ENCODE measurements at regions not wholly inside any gene's neighbourhood (a gene's known extent, or its start where the extent isn't known, plus 50 kb on each side); places are given as distances from the start of the nearest gene placed in this dataset.
"Not testable (repeated sequence)": the region's sequence is repeated elsewhere in the genome, so short reads cannot be mapped to it uniquely, and the experiment has no call there.

DNA sequence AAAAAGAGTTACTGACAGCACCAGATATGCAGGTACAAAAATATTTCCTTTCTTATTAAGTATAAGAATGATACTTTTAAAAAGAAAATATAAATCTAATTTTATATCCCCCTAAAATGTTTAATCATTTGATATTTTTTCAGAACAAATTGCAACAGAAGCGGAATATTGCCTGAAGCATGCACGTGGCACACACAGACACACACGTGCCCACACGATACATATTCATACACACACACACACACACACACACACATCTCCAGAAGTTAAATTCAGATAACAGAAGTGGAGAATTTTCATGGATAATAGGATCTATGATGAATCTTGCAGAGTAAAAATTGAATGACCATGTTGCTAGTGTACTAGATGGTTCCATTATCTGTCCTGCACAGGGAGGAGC, 445.2 kb downstream of the GPAT3 start:
- no peak for DNase-seq

DNA sequence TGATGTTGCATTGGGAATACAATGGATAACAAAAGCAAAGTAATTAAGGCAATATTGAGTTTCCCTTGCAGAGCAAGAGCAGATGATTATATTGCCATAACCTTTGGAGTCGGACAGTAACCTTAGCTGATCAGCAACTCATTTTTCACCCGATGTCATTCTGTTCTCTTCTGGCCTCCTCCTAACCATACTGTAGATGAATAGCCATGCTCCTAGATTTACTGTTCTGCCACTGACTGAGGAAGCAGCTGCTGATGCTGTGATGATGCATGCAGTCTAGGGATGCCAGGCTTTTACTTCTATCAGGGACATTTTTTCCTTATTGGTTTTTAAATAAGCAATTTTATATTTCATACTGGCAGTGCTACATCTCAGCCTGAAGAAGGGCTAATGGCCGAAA, 443.9 kb downstream of the GPAT3 start:
- DNase-seq, result no peak

DNA sequence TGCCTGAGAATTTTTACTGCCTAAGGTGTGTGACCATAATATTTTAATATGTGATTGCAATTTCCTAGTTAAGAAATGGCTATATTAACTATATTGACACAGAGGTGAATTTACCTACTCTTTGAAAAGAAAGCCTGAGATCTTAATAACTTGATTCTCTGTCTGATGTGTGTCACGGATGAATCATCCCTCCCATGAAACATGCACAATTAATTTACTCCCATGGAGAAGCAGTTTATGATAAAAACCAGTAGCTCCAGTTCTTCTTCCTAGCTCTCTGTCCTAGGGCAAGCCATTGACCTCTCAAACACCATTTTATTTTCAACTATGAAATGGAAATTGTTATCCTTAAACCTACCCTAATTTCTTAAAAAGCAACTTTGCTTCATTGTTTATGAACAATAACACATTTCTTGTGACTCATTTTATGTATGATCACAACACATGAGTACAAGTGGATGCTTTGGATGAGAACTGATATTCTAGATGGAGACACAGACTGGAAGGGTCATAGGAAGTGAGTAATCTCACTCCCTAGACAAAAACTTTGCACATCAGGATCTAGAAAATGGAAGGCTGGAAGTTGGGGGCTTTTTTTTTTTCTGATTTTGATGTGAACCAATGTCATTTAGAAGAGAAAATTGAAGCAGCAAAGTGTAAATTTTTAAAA, 438.3 kb downstream of the GPAT3 start:
- no peak for DNase-seq

DNA sequence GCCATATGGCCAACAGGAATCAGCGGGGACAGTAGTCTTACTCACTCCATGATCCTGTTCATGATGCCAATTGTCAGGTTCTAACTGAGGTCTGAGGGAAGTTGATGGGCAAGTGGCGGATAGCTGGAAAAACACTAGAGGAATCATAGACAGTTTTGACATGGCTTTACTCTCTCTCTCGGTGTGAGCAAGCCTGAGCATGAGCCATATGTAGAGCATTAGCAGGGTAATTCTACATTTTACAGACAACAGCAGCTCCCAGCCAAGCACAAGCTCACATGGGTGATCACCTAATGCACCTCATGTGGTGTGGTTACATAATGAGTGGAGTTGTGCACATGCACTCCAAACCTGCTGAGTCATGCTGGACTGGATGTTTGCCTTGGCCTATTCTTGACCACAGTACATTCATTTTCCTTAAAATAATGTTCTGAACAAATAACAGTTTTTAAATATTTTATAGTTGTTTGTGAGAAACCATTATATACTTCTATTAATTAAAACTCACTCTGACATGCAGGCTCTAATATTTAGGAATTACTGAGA, 429.2 kb downstream of the GPAT3 start:
- DNase-seq, result no peak

DNA sequence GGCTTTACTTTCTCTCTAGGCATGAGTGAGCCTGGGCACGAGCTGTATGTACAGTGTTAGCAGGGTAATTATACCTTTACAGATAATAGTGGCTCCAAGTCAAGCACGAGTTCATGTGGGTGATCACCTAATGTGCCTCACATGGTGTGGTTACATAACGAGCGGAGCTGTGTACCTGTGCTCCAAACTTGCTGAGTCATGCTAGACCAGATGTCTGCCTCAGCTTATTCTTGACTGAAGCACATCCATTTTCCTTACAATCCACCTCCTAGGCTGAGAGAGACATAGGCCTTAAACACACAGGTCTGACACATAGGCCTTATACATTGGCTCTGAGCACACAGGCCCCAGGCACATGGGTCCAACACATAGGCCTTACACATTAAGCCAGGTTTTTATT, 426.6 kb downstream of the GPAT3 start:
- DNase-seq, result no peak

DNA sequence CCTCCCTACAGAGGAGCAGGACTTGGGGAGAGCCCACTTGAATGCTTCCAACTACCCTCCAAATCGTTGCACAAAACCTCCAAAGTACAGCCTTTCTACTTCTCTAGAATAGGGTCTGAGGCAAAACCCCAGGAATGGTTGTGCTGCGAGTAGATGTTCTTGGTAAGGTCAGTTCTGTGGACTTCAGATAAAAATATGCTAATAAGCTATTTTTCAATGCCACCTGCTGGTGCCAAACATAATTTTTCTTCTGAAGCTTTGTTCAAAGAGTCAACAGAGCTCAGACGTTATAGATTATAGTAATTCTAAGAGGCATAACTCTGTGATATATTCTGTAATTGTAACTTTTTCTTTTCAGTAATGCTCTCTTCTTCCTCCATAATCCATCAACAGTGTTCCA, 425.7 kb downstream of the GPAT3 start:
- no peak for DNase-seq

DNA sequence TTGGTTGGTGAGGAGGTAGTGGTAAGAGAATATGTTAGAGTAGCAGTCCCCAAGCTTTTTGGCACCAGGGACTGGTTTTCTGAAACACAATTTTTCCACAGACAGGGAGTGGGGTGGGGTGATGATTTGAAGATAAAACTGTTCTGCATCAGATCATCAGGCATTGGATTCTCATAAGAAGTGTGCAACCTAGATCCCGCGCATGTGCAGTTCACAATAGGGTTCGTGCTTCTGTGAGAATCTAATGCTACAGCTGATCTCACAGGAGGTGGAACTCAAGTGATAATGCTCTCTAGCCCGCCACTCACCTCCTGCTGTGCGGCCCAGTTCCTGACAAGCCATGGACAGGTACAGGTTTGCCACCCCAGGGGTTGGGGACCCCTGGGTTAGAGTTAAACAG, 423.3 kb downstream of the GPAT3 start:
- no peak for DNase-seq

DNA sequence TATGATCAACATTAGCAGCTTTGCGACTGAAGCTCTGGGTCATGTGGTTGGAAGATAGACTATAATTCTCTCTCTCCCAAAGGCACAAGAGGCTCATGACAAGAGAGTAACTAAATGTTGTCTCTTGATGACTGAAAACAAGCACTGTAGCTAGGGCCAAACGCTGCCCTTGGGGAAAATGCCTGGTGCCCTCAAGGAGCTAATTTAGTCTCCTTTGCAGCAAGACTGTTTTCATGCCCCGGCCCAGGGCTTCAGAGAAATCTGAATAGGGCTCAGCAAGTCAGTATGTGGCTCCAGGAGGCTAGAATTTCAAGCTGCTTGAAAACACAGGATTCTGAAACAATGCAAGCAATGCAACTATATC, 411.9 kb downstream of the GPAT3 start:
- DNase-seq, result no peak

DNA sequence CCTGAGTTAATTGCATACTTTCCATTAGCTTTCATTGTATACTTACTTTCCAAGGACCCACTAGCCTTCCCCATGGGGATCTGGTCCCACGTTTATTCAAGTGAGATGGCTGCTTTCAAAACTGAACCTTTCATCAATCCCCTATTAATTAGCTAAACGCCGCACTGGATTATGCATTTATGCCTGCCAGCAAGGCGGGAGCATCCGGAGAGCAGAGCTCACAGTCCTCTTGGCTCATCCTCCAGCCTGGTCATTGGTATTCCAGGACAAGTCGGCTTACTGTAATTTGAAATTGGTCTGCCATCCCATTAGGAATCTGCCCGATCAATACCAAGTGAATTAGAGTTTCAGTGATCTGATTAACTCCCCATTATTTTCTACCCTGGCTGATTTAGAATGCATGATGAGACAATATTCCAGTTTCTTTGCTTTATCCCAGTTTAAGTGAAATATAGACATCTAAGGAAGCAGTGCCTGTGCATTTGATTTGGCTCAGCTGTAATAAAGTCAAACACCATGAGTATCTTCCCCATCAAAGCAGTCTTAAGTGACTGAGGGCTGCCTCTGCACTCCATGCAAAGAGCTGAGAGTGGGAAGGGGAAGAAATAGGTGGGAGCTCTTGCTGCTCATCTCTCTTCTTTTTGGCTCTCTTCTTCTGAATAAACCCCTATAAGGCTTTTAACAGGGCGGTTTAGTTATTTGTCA, 411.4 kb downstream of the GPAT3 start:
- DNase-seq, result no peak

DNA sequence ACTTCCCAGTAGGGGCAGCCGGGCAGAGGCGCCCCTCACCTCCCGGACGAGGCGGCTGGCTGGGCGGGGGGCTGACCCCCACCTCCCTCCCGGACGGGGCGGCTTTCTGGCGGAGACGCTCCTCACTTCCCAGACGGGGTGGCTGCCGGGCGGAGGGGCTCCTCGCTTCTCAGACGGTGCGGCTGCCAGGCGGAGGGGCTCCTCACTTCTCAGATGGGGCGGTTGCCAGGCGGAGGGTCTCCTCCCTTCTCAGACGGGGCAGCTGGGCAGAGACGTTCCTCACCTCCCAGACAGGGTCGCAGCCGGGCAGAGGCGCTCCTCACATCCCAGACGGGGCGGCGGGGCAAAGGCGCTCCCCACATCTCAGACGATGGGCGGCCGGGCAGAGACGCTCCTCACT, 407.8 kb downstream of the GPAT3 start:
- DNase-seq, result not testable (repeated sequence)

DNA sequence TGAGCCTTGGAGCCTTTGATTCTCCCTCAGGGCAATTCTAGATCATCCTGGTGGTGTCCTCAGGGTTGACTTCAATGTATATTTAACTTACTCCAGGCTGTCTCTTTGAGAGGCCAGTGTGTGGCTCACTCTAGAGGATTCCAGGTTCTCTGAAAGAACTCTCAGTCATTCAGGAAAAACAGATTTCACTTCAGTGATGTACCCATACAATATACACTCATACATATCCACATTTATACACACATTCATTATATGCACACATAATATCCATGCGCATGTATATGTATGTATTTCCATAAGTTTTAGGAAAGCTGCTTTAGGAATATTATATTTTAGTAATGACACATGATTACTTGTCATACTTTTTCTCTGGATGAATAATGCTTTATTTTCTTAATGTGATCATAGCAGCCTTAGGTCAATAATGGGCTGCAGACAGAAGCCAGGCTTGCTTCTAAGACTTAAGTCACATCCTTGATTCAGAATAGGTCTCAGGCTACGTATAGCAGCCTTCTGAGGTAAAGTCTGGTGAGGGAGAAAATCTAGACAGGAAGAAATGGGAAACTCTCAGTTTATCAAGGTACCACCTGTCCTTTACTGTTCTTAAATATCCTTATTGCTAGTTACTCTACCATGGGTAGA, 397.0 kb downstream of the GPAT3 start:
- DNase-seq, result no peak

DNA sequence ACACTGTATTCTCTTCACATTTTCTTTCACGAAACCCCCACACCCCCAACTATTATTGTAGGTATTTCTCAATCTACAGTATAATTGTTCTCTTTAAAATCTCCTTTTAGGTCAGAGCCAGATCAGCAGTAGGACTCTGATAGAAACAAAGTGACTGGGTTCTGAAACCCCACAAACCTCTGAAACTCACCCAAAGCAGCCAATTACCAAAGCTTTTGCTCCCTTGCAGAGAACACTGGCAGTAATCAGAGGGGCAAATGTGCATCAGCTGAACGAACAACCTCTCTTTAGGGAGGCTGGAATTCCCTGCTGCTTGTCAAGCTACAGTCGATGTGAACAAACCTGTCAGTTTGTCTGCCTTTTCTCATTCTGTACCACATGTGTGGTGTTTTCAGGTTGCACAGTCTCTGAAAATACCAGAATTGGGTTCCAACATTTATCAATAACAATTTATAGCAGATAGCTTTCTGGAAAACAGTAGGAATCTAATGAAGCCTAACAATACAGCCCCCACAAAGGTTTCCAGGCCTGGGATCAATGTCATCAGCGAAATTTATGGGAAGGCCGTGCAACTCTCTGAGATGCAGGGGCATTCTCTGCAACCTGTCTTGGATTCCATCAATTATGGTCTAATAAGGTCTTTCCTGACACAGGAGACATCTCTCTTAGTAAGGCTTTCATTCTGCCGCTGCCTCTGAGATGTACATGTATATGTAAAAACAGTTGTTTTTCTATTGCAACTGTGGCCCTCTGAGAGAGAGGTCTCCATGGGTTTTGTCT, 395.9 kb downstream of the GPAT3 start:
- DNase-seq, result no peak

DNA sequence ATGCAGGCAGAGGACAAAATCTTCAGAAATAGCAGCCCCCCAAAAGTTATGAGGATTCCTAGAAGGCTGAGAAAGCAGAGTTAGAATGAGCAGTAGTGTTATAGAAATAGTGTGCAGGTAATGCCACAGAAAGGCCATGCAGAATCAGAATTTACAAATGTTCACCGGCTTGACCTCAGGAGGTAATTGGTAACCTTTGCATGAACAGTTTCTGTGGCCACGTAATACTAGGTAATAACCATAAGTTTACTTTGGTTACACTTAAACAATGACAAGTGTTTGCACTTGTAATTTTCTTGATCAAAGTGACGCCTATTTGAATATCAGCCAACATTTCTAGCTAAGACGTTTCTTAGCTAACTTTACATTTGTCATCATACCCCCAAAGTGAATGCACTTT, 393.6 kb downstream of the GPAT3 start:
- DNase-seq, result no peak

DNA sequence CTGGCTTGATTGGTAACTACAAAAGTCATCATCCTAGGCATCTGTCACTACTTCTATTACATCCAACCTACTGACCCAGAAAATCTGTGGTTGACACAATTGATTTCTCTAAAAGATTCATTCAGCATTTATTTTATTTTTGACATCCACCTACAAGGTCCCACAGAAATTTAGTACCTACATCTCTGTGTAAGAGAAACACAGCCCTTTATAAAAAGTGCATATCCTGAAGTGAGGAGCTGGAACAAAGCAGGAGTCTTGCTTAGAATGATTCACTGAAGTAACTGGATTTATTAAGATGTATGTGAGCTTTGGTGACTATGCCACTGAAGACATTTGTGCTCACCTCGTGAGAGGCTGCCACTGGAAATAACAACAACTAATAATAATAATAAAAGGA, 391.0 kb downstream of the GPAT3 start:
- no peak for DNase-seq

DNA sequence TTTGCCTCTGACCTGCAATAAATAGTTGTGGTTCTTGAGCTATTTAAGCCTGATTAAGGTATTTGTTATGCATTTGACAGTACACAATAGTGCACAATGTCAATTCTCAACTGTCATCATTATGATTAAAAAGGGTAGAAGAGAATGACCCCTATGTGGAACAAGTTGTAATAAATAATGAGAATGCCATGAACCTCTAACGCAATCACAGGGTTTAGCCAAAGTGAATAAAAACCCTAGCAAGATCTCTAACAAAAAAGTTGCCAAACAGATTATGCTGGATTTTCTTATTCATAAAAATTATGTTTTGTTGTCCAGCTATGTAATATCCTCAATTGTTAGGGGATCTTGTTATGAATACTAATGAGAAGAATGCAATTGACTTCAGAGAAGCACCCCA, 387.4 kb downstream of the GPAT3 start:
- DNase-seq, result no peak

DNA sequence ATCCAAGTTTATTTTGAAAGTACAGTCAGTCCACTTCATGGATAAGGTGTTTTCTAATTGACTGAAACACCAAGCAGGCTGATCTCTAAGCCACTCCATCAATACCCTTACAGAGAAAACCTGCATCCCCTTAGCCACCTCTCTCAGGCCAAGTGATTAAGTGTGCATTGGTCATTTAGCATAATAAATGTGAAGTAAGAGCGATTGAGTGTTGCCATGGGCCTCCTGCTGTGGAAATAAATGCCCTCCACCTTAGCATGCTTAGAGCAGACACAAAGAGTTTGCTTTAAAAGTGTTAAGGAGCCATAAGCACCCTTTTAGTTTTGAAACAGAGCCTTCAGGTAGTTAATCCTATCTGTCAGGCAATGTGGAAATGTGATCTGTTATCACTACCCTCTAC, 386.5 kb downstream of the GPAT3 start:
- no peak for DNase-seq

DNA sequence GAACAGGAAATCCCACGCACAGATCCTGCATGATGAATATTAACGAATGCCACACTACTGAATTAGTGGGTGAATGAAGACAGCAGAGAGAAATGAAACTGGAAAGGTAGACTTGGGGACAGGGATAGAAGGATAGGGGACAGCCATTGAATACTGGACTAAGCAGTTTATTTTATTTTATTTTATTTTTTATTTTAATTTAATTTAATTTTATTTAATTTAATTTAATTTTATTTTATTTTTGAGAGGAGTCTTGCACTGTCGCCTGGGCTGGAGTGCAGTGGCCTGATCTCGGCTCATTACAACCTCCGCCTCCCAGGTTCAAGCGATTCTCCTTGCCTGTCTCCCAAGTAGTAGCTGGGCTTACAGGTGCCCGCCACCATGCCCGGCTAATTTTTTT, 385.2 kb downstream of the GPAT3 start:
- DNase-seq, result no peak

DNA sequence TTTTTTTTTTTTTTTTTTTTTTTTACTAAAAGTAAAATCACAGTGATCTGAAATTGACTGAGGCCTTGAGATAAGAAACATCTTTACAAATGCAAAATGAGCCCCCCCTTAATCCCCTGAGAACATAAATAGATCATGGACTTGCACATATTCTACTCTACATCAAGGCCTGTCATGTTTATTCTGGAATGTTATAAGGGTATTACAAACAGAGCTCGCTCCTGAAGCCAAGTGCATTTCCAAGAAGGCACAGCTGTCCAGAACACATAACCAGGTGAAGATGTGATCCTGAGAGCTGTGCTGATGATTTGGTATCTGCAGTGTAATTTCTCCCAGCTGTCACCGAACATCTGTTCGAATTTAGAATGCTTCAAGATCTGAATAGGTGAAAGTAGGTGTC, 384.5 kb downstream of the GPAT3 start:
- DNase-seq, result no peak

DNA sequence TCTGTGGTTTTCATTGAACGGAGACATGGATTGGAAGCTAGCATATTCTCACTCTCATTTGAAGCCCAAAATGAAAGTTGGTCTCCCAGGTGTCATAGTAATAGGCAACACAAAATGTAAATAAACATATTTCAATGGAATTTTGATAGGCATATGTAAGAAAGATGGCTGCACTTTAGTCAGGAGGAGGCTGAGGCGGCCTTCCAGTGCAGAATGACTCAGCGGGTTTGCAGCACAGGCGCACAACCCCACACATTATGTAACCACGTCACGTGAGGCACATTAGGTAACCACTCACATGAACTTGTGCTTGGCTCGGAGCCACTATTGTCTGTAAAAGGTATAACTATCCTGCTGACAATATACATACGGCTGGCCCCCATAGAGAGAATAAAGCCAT, 381.7 kb downstream of the GPAT3 start:
- no peak for DNase-seq

DNA sequence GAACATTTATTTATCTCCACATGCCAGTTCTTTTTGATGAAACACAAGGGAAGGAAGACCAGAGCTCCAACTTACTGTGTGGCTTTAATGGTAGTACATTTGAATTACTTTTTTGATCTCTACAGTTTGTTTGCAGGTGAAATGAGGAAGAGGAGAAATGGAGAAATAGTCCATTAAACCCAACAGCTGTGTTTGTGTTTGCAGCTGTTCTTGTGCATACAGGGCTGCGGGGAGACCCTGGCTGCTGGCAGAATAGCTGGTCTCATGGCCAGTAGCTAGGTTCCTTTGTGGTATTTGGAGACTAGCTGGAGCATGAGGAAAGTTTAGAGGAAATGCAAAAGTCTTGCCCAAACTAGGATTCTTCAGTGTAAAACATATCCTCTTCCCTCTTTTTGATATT, 374.8 kb downstream of the GPAT3 start:
- no peak for DNase-seq

DNA sequence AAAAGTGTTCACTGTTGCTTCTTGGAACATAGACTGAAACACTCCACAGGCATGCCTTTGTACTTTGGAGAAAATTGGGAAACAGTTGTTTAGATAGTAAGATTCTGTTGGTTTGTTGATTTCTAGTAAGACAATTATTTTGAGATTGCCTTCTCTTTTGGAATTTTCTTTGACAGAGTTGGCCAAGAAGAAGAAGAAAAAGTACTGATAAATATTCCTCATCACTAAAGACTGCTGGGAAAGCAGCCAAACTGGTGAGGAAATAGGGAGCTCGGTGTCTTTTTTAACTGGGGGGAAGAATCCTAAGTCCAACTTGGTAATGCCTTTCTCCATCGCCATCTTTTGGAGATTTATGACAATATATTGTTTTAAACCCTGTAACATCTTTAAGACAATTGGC, 370.7 kb downstream of the GPAT3 start:
- DNase-seq, result no peak

DNA sequence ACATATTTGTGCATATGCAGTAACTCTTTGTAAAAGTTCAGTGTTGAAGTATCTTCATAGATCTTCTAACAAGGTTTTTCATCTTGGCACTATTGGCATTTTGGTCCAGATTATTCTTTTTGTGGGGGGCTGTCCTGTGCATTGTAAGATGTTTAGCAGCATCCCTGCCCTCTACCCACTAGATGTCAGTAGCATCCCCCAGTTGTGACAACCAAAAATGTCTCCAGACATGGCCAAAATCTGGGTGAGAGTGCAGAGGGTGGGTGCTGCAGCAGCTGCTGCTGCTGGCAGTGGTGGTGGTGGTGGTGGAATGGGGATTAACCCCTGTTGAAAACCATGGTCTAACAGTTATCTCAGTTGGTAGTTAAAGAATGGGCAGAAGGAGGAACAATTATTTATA, 370.0 kb downstream of the GPAT3 start:
- DNase-seq, result no peak

DNA sequence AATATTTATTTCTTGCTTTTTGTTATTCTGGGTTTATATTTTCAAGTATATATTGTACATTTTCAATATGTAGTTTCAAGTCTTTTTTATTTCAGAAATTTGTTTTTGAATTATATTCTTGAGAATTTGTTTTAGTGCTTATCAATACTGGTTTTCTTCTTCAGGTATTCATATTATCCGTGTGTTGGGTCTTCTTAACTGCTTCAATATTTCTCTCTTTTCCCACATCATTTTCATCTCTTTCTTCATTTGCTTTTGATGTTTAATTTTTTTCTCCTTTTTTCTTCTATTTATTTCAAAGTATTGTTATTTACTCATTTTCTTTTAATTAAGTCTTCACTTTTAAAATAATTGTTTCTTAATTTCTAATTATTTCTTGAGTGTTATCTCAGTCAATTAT, 367.8 kb downstream of the GPAT3 start:
- not testable (repeated sequence) for DNase-seq

DNA sequence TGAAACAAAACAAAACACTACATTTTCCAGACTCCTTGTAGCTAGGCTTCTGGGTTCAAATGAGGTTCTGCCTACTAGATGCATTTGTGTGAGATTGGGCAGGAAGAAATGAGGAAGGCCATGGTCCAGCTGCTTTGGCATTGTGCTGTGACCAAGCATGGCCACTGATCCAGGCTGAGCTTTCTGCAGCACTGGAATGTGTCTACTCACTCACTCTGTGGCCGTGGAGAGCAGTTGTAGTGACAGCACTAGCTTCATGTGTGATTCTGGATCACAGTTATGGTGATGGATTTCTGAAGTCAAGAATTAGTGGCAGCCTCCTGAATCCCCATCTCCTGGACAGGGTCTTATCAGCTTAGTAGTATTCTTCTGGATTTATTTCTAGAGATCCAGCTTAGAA, 358.9 kb downstream of the GPAT3 start:
- DNase-seq, result no peak
